ENCODE measurements at regions not wholly inside any gene's neighbourhood (a gene's known extent, or its start where the extent isn't known, plus 50 kb on each side); places are given as distances from the start of the nearest gene placed in this dataset.
A peak's percentile ranks its signal among the peaks of the same experiment; 100 is the strongest.

GRCh38 chr2:225938991-225939390 lies 539.5 kb downstream of the NYAP2 start:
- intact Hi-C loops (cut with micrococcal nuclease; ENCODE audit: unreplicated experiment): no loop called here
- Histone ChIP-seq H3K4me3 (ENCODE audit: low read depth, low read length, poor library complexity, severe bottlenecking) (no peak overlapping the region), H3K27ac (ENCODE audit: low read depth, low read length, poor library complexity, severe bottlenecking) (no peak overlapping the region), H3K27me3 (replicated peaks; ENCODE audit: insufficient read depth, low read depth, low read length, poor library complexity) (no peaks in the 10 kb centered on the region), H3K36me3 (ENCODE audit: insufficient read depth, low read length, poor library complexity, severe bottlenecking) (no peaks in the 10 kb centered on the region), H3K4me1 (ENCODE audit: insufficient read depth, low read length, poor library complexity, severe bottlenecking) (no peaks in the 10 kb centered on the region), H3K9me3 (ENCODE audit: low read depth, low read length, poor library complexity, severe bottlenecking) (no peaks in the 10 kb centered on the region)
- ChIA-PET CTCF (no interaction called here), POLR2A (ENCODE audit: low non-redundant PET) (no interaction called here)
- DNase-seq (ENCODE audit: low spot score): no peak
- BruUV-seq (replicated peaks): no TSS peak
- no peak for TF ChIP-seq EZH2 (IDR thresholded peaks at IDR 0.05; ENCODE audit: borderline replicate concordance, low read depth, low read length, poor library complexity, severe bottlenecking)
- TF ChIP-seq CTCF (conservative IDR thresholded peaks at IDR 0.05; ENCODE audit: low read depth, low read length): no peak

- POLR2A ChIA-PET (ENCODE audit: low non-redundant PET): no interaction called here
- intact Hi-C loops (cut with micrococcal nuclease; ENCODE audit: unreplicated experiment): no loop called here
- no TSS peak for BruUV-seq (replicated peaks)
Measured at GRCh38 chr2:225937625-225938187, 538.2 kb downstream of the NYAP2 start.

GRCh38 chr2:225932811-225933413 lies 533.4 kb downstream of the NYAP2 start:
- intact Hi-C loops (cut with micrococcal nuclease; ENCODE audit: unreplicated experiment): no loop called here
- no peak overlapping the region for H3K4me3 ChIP-seq (ENCODE audit: low read depth, low read length, poor library complexity, severe bottlenecking)
- BruUV-seq (replicated peaks): no TSS peak
- ChIA-PET POLR2A (ENCODE audit: low non-redundant PET) (no interaction called here), CTCF (no interaction called here)
- no peaks in the 10 kb centered on the region for H3K36me3 ChIP-seq (ENCODE audit: insufficient read depth, low read length, poor library complexity, severe bottlenecking)
- no peaks in the 10 kb centered on the region for H3K9me3 ChIP-seq (ENCODE audit: low read depth, low read length, poor library complexity, severe bottlenecking)
- no peaks in the 10 kb centered on the region for H3K4me1 ChIP-seq (ENCODE audit: insufficient read depth, low read length, poor library complexity, severe bottlenecking)
- H3K27me3 ChIP-seq (replicated peaks; ENCODE audit: insufficient read depth, low read depth, low read length, poor library complexity): no peaks in the 10 kb centered on the region
- H3K27ac ChIP-seq (ENCODE audit: low read depth, low read length, poor library complexity, severe bottlenecking): no peak overlapping the region
- no peak for DNase-seq (ENCODE audit: low spot score)
- TF ChIP-seq CTCF (conservative IDR thresholded peaks at IDR 0.05; ENCODE audit: low read depth, low read length): no peak
- no peak for TF ChIP-seq EZH2 (IDR thresholded peaks at IDR 0.05; ENCODE audit: borderline replicate concordance, low read depth, low read length, poor library complexity, severe bottlenecking)

More at GRCh38 chr2:225937625-225938187, 538.2 kb downstream of the NYAP2 start:
- Histone ChIP-seq H3K36me3 (ENCODE audit: insufficient read depth, low read length, poor library complexity, severe bottlenecking) (no peaks in the 10 kb centered on the region), H3K4me1 (ENCODE audit: insufficient read depth, low read length, poor library complexity, severe bottlenecking) (no peaks in the 10 kb centered on the region), H3K4me3 (ENCODE audit: low read depth, low read length, poor library complexity, severe bottlenecking) (no peak overlapping the region), H3K27me3 (replicated peaks; ENCODE audit: insufficient read depth, low read depth, low read length, poor library complexity) (no peaks in the 10 kb centered on the region), H3K27ac (ENCODE audit: low read depth, low read length, poor library complexity, severe bottlenecking) (no peak overlapping the region), H3K9me3 (ENCODE audit: low read depth, low read length, poor library complexity, severe bottlenecking) (no peaks in the 10 kb centered on the region)
- CTCF ChIA-PET: no interaction called here
- DNase-seq (ENCODE audit: low spot score): peak; percentile 42
- no peak for TF ChIP-seq EZH2 (IDR thresholded peaks at IDR 0.05; ENCODE audit: borderline replicate concordance, low read depth, low read length, poor library complexity, severe bottlenecking)
- no peak for TF ChIP-seq CTCF (conservative IDR thresholded peaks at IDR 0.05; ENCODE audit: low read depth, low read length)

Data from A673 (cell line).